HepG2 (cell line): ENCODE measurements at regions not wholly inside any gene's neighbourhood (a gene's known extent, or its start where the extent isn't known, plus 50 kb on each side); places are given as distances from the start of the nearest gene placed in this dataset.

ENCODE experiments used
- ATAC-seq: fragments of 200-7000 bp; cut with Tn5 transposase; 3 replicates; pipeline ENCODE4 v1.9.1; 2020; ENCODE audit warnings: mild to moderate bottlenecking, moderate library complexity
- BruUV-seq: library from RNA; stranded (reverse); fragments of 400-500 nt; replicated peaks from 2 replicates; lab custom pipeline; 2021; lab: Mats Ljungman, UMichigan
- CTCF ChIA-PET: fragments of 300-600 bp; formaldehyde crosslinking; extraction: SDS; loops from one replicate; lab custom pipeline; 2021; ENCODE audit warnings: low total read pairs, inconsistent platforms, low intra/inter-chr PET ratio; lab: Yijun Ruan, JAX
- POLR2A ChIA-PET: fragments of 350-600 bp; sonication (Branson Sonifier 250); formaldehyde crosslinking; loops from one replicate; lab custom pipeline; 2020; ENCODE audit warnings: antibody characterized with exemption, inconsistent platforms; lab: Yijun Ruan, JAX
- DNase-seq: peaks from one replicate; pipeline ENCODE4 v3.0.0-alpha.2; 2015; ENCODE audit warnings: low spot score
- FAIRE-seq: peaks from 3 replicates; lab custom pipeline; 2011; peaks lifted over from hg19 to GRCh38; lab: Jason Lieb, UNC
- H2AFZ ChIP-seq: one replicate; pipeline ENCODE4 v1.6.1; 2011; ENCODE audit warnings: low read length, inconsistent platforms
- H3K27ac ChIP-seq: fragments of 300-600 bp; 3 replicates; pipeline ENCODE4 v1.8.0; 2011; ENCODE audit warnings: mixed run types, mild to moderate bottlenecking, mixed read lengths, low read length, inconsistent platforms; ENCODE audit not compliant: insufficient read depth; ENCODE audit errors: extremely low read length
- H3K27me3 ChIP-seq, 2 experiments: fragments of 200-600 bp in 1 of 2; 2 replicates in 1 of 2; 3 replicates in 1 of 2; pipeline versions ENCODE4 v1.6.0 to v1.8.0; 2011; ENCODE audit warnings: low read length in 2 of 2, mild to moderate bottlenecking in 2 of 2, moderate library complexity in 2 of 2, inconsistent platforms in 1 of 2; ENCODE audit not compliant: insufficient read depth in 2 of 2, control insufficient read depth in 1 of 2
- H3K36me3 ChIP-seq, 2 experiments: fragments of 200-600 bp in 1 of 2; replicated peaks in 1 of 2; 2 replicates in 1 of 2; 3 replicates in 1 of 2; pipeline versions ENCODE4 v1.5.1 to v1.8.0; 2011; ENCODE audit warnings: low read length in 2 of 2, inconsistent platforms in 1 of 2; ENCODE audit not compliant: insufficient read depth in 2 of 2, control insufficient read depth in 1 of 2
- H3K4me1 ChIP-seq: 2 replicates; pipeline ENCODE4 v1.5.1; 2012; ENCODE audit warnings: low read length, inconsistent platforms; ENCODE audit not compliant: insufficient read depth
- H3K4me2 ChIP-seq: 2 replicates; pipeline ENCODE4 v1.6.0; 2011; ENCODE audit warnings: low read depth, low read length, inconsistent platforms
- H3K4me3 ChIP-seq, 3 experiments: fragments of 200-600 bp in 1 of 3; sonication (generic), shearing (Covaris generic) in 1 of 3; replicated peaks in 1 of 3; 2 replicates each; pipeline ENCODE4 v1.5.1; 2011 to 2016; ENCODE audit warnings: low read length in 3 of 3, inconsistent platforms in 2 of 3, low read depth in 2 of 3, mild to moderate bottlenecking in 2 of 3, control low read depth in 1 of 3, mixed read lengths in 1 of 3; ENCODE audit not compliant: insufficient read depth in 1 of 3
- H3K79me2 ChIP-seq: one replicate; pipeline ENCODE4 v1.6.1; 2011; ENCODE audit warnings: low read length, inconsistent platforms; ENCODE audit not compliant: insufficient read depth
- H3K9ac ChIP-seq: 2 replicates; pipeline ENCODE4 v1.6.0; 2011; ENCODE audit warnings: mild to moderate bottlenecking, low read depth, low read length, inconsistent platforms; ENCODE audit not compliant: insufficient read depth
- H3K9me3 ChIP-seq: 2 replicates; pipeline ENCODE4 v1.5.1; 2012; ENCODE audit warnings: mild to moderate bottlenecking, low read length
- H4K20me1 ChIP-seq: 2 replicates; pipeline ENCODE4 v1.6.0; 2011; ENCODE audit warnings: inconsistent platforms, mild to moderate bottlenecking, low read length, moderate library complexity; ENCODE audit not compliant: insufficient read depth
- BCL3 ChIP-seq: sonication (generic); formaldehyde crosslinking; IDR thresholded peaks from 2 replicates; pipeline ENCODE4 v1.5.1; 2020; ENCODE audit warnings: mild to moderate bottlenecking, missing genetic modification reagents, moderate library complexity
- FOSL1 ChIP-seq: sonication (generic); formaldehyde crosslinking; IDR thresholded peaks from 2 replicates; pipeline ENCODE4 v1.9.0; 2021; ENCODE audit warnings: missing genetic modification reagents, borderline replicate concordance
- KLF15 ChIP-seq: sonication (generic); formaldehyde crosslinking; IDR thresholded peaks from 2 replicates; pipeline ENCODE4 v1.8.1; 2023; ENCODE audit warnings: borderline replicate concordance, mild to moderate bottlenecking, inconsistent platforms, missing genetic modification reagents, mixed read lengths
- NFE2L2 ChIP-seq: fragments of 150-350 bp; IDR thresholded peaks from 2 replicates; pipeline ENCODE4 v1.6.1; 2014; ENCODE audit warnings: low read length
- RELA ChIP-seq: sonication (generic); formaldehyde crosslinking; IDR thresholded peaks from 2 replicates; pipeline ENCODE4 v1.4.0; 2020; ENCODE audit warnings: missing genetic modification reagents
- SNAI1 ChIP-seq: sonication (generic); formaldehyde crosslinking; IDR thresholded peaks from 2 replicates; pipeline ENCODE4 v1.5.0; 2020; ENCODE audit warnings: mild to moderate bottlenecking, missing genetic modification reagents, borderline replicate concordance
- TFAP4 ChIP-seq: sonication (generic); IDR thresholded peaks from 2 replicates; pipeline ENCODE4 v1.6.1; 2016; ENCODE audit warnings: low read depth, borderline replicate concordance
- ZBTB46 ChIP-seq: sonication (generic); formaldehyde crosslinking; IDR thresholded peaks from 2 replicates; pipeline ENCODE4 v1.4.0; 2020; ENCODE audit warnings: mild to moderate bottlenecking, missing genetic modification reagents, borderline replicate concordance
- ZNF207 ChIP-seq: fragments of 450-650 bp; IDR thresholded peaks from 2 replicates; pipeline ENCODE4 v1.6.1; 2016; ENCODE audit warnings: antibody characterized with exemption, borderline replicate concordance
- ZNF33B ChIP-seq: sonication (generic); formaldehyde crosslinking; IDR thresholded peaks from 2 replicates; pipeline ENCODE4 v1.5.1; 2020; ENCODE audit warnings: mild to moderate bottlenecking, missing genetic modification reagents
- ZNF44 ChIP-seq: sonication (generic); formaldehyde crosslinking; IDR thresholded peaks from 2 replicates; pipeline ENCODE4 v1.5.1; 2020; ENCODE audit warnings: mild to moderate bottlenecking, missing genetic modification reagents
- ZNF577 ChIP-seq: sonication (generic); formaldehyde crosslinking; IDR thresholded peaks from 2 replicates; pipeline ENCODE4 v1.4.0; 2020; ENCODE audit warnings: mild to moderate bottlenecking, low read depth, missing genetic modification reagents, borderline replicate concordance
- ZNF607 ChIP-seq: sonication (generic); formaldehyde crosslinking; IDR thresholded peaks from 2 replicates; pipeline ENCODE4 v1.5.1; 2020; ENCODE audit warnings: missing genetic modification reagents, mild to moderate bottlenecking, borderline replicate concordance
- ZNF709 ChIP-seq: sonication (generic); formaldehyde crosslinking; IDR thresholded peaks from 2 replicates; pipeline ENCODE4 v1.5.0; 2020; ENCODE audit warnings: mild to moderate bottlenecking, missing genetic modification reagents
- ZSCAN20 ChIP-seq: sonication (generic); formaldehyde crosslinking; IDR thresholded peaks from 2 replicates; pipeline ENCODE4 v1.4.0; 2020; ENCODE audit warnings: missing genetic modification reagents, mild to moderate bottlenecking, borderline replicate concordance
- WGBS: methylation state at CpG from one replicate; pipeline ENCODE4 v1.1.6; 2017; ENCODE audit warnings: low lambda C conversion rate; 5-methylcytosine and 5-hydroxymethylcytosine counted together
- in situ Hi-C: cut with HindIII; loops from 2 replicates; pipeline ENCODE4 v1.10.0; 2017; ENCODE audit warnings: low pct_unique_long_range_greater_than_20kb; ENCODE audit not compliant: extremely low pct_ligation_motif_present
- intact Hi-C: fragments of 100-400 bp; cut with micrococcal nuclease; formaldehyde crosslinking; loops from one replicate; pipeline ENCODE4 v1.10.0; 2022; ENCODE audit not compliant: unreplicated experiment

GRCh38 chr4:124509151-124509550 lies 203.4 kb downstream of the ANKRD50 start:
- Histone ChIP-seq H3K36me3 (no peaks in the 10 kb centered on the region), H3K27ac (no peak overlapping the region), H3K4me3 (no peak overlapping the region), H3K4me2 (no peak overlapping the region), H3K79me2 (no peaks in the 10 kb centered on the region), H3K9me3 (no peaks in the 10 kb centered on the region), H3K4me1 (peaks cover 9% of the 10 kb centered on the region; the same call in 1 of the 2 replicates), H3K27me3 (peaks cover 0 to 4% of the 10 kb centered on the region in 2 experiments; a peak in 1 of 5 replicates), H2AFZ (no peak overlapping the region), H4K20me1 (no peaks in the 10 kb centered on the region), H3K9ac (no peak overlapping the region)
- in situ Hi-C loops = no loop called here
- ChIA-PET CTCF (no interaction called here), POLR2A (no interaction called here)
- no peak for FAIRE-seq
- intact Hi-C loops = no loop called here
- no peak for DNase-seq
- no peak for ATAC-seq
- BruUV-seq = no TSS peak
- TF ChIP-seq KLF15 (CRISPR knock-in tag) = no peak
- no peak for TF ChIP-seq ZNF709 (CRISPR knock-in tag)
- TF ChIP-seq ZNF207 = no peak
- no peak for TF ChIP-seq RELA
- no peak for TF ChIP-seq NFE2L2
- no peak for TF ChIP-seq SNAI1 (CRISPR knock-in tag)
- no peak for TF ChIP-seq ZNF577
- no peak for TF ChIP-seq ZNF44 (CRISPR knock-in tag)
- no peak for TF ChIP-seq FOSL1
- TF ChIP-seq ZNF33B = no peak
- TF ChIP-seq TFAP4 = no peak
- TF ChIP-seq ZSCAN20 (CRISPR knock-in tag) = no peak
- TF ChIP-seq ZBTB46 (CRISPR knock-in tag) = no peak
- TF ChIP-seq BCL3 = no peak
- no peak for TF ChIP-seq ZNF607 (CRISPR knock-in tag)
- 4% methylated on average over 2 of the region's 2 CpGs for WGBS
